GM21390 (cell line): ENCODE measurements at regions not wholly inside any gene's neighbourhood (a gene's known extent, or its start where the extent isn't known, plus 50 kb on each side); places are given as distances from the start of the nearest gene placed in this dataset.

Experiments used
- ATAC-seq: cut with Tn5 transposase; IDR thresholded peaks from one replicate; pipeline ENCODE4 v1.9.1; 2021; ENCODE audit not compliant: unreplicated experiment

GRCh38 chr9:104417296-104417695 is 86.8 kb upstream of the OR13F1 start:
- no peak for ATAC-seq

GRCh38 chr9:104429031-104429546 is 75.0 kb upstream of the OR13F1 start:
- no peak for ATAC-seq

GRCh38 chr9:104435059-104435458 is 69.0 kb upstream of the OR13F1 start:
- no peak for ATAC-seq

- ATAC-seq = no peak
Measured at GRCh38 chr9:104448036-104448435, 56.0 kb upstream of the OR13F1 start.
